MM.1S (cell line): ENCODE measurements at regions not wholly inside any gene's neighbourhood (a gene's known extent, or its start where the extent isn't known, plus 50 kb on each side); places are given as distances from the start of the nearest gene placed in this dataset.
"Not testable (repeated sequence)": the region's sequence is repeated elsewhere in the genome, so short reads cannot be mapped to it uniquely, and the experiment has no call there.

ENCODE experiments used
- DNase-seq: peaks from one replicate; pipeline ENCODE4 v3.0.0-alpha.2; 2015
- H2AFZ ChIP-seq: fragments of 300-600 bp; sonication (generic); 2 replicates; pipeline ENCODE4 v1.6.0; 2016; ENCODE audit warnings: antibody characterized with exemption, low read length
- H3F3A ChIP-seq: fragments of 300-600 bp; sonication (generic); 2 replicates; pipeline ENCODE4 v1.6.1; 2016; ENCODE audit warnings: mild to moderate bottlenecking, antibody characterized with exemption, low read length, moderate library complexity, mixed read lengths; ENCODE audit not compliant: insufficient read depth
- H3K27ac ChIP-seq: fragments of 300-600 bp; sonication (generic); 2 replicates; pipeline ENCODE4 v1.5.1; 2016; ENCODE audit warnings: mild to moderate bottlenecking, low read length
- H3K27me3 ChIP-seq: fragments of 300-600 bp; sonication (generic); replicated peaks from 2 replicates; pipeline ENCODE4 v1.6.0; 2016; ENCODE audit warnings: low read length; ENCODE audit not compliant: insufficient read depth
- H3K36me3 ChIP-seq: fragments of 300-600 bp; sonication (generic); replicated peaks from 2 replicates; pipeline ENCODE4 v1.6.1; 2016; ENCODE audit warnings: mild to moderate bottlenecking, low read length, mixed read lengths; ENCODE audit not compliant: insufficient read depth
- H3K4me1 ChIP-seq: fragments of 300-600 bp; sonication (generic); 2 replicates; pipeline ENCODE4 v1.6.1; 2016; ENCODE audit warnings: low read length, mixed read lengths
- H3K4me2 ChIP-seq: fragments of 300-600 bp; sonication (generic); 2 replicates; pipeline ENCODE4 v1.6.0; 2016; ENCODE audit warnings: low read depth, low read length
- H3K4me3 ChIP-seq: fragments of 300-600 bp; sonication (generic); 2 replicates; pipeline ENCODE4 v1.5.1; 2016; ENCODE audit warnings: low read length, mixed read lengths
- H3K79me2 ChIP-seq: fragments of 300-600 bp; sonication (generic); 2 replicates; pipeline ENCODE4 v1.6.1; 2016; ENCODE audit warnings: mixed run types, low read length, mixed read lengths
- H3K9ac ChIP-seq: fragments of 300-600 bp; sonication (generic); 2 replicates; pipeline ENCODE4 v1.6.1; 2016; ENCODE audit warnings: low read length, mixed read lengths
- H3K9me2 ChIP-seq: fragments of 300-600 bp; sonication (generic); replicated peaks from 2 replicates; pipeline ENCODE4 v1.6.1; 2016; ENCODE audit warnings: mild to moderate bottlenecking, low read length, mixed read lengths; ENCODE audit not compliant: insufficient read depth
- H3K9me3 ChIP-seq: fragments of 300-600 bp; sonication (generic); replicated peaks from 2 replicates; pipeline ENCODE4 v1.6.1; 2016; ENCODE audit warnings: mild to moderate bottlenecking, low read length, mixed read lengths; ENCODE audit not compliant: insufficient read depth
- H4K20me1 ChIP-seq: fragments of 300-600 bp; sonication (generic); 2 replicates; pipeline ENCODE4 v1.6.1; 2016; ENCODE audit warnings: mild to moderate bottlenecking, low read length, moderate library complexity, mixed read lengths; ENCODE audit not compliant: insufficient read depth
- EZH2 ChIP-seq: fragments of 300-600 bp; sonication (generic); optimal IDR thresholded peaks from 2 replicates; pipeline ENCODE3; 2017; ENCODE audit warnings: low read depth, mild to moderate bottlenecking, antibody characterized with exemption, low read length, mixed read lengths
- EZH2phosphoT487 ChIP-seq: fragments of 300-600 bp; sonication (generic); IDR thresholded peaks from 2 replicates; pipeline ENCODE4 v1.6.1; 2018; ENCODE audit warnings: antibody characterized with exemption, low read length
- TF ChIP-seq, protein P1 (sequence below): fragments of 300-600 bp; sonication (generic); IDR thresholded peaks from 2 replicates; pipeline ENCODE4 v1.5.1; 2016; ENCODE audit warnings: antibody characterized with exemption, low read length, mixed read lengths

DNA sequence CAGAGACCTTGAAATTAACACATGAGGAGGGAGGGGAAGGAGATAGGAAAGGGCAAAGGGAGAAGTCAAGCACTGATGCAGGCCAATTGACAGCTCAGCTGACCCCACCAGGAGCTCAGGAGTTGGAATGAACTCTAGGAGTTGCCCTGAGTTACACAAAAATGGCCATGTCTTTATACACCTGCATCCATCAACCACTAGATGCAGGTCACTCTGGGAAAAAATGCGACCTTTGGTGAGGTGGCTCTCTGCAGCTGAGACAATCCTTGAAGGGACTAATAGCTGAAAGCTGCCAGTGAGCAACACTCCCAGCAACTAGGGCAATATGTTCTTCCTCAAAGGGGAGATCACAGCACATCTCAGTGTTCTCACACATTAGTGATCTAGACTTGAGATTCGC is 222.8 kb downstream of the RBM26 start:
- DNase-seq, result no peak
- Histone ChIP-seq H3K36me3 (no peaks in the 10 kb centered on the region), H3K4me2 (no peak overlapping the region), H3K9ac (no peak overlapping the region), H3K9me2 (no peaks in the 10 kb centered on the region), H3F3A (no peaks in the 10 kb centered on the region), H3K9me3 (no peaks in the 10 kb centered on the region), H3K4me1 (peaks cover 4% of the 10 kb centered on the region; the same call in 1 of the 2 replicates), H3K4me3 (no peak overlapping the region), H4K20me1 (no peaks in the 10 kb centered on the region), H2AFZ (no peak overlapping the region), H3K79me2 (no peaks in the 10 kb centered on the region), H3K27ac (no peak overlapping the region), H3K27me3 (no peaks in the 10 kb centered on the region)
- TF ChIP-seq, protein P1, sequence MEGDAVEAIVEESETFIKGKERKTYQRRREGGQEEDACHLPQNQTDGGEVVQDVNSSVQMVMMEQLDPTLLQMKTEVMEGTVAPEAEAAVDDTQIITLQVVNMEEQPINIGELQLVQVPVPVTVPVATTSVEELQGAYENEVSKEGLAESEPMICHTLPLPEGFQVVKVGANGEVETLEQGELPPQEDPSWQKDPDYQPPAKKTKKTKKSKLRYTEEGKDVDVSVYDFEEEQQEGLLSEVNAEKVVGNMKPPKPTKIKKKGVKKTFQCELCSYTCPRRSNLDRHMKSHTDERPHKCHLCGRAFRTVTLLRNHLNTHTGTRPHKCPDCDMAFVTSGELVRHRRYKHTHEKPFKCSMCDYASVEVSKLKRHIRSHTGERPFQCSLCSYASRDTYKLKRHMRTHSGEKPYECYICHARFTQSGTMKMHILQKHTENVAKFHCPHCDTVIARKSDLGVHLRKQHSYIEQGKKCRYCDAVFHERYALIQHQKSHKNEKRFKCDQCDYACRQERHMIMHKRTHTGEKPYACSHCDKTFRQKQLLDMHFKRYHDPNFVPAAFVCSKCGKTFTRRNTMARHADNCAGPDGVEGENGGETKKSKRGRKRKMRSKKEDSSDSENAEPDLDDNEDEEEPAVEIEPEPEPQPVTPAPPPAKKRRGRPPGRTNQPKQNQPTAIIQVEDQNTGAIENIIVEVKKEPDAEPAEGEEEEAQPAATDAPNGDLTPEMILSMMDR, result no peak
- TF ChIP-seq EZH2phosphoT487, result no peak
- TF ChIP-seq EZH2, result no peak

DNA sequence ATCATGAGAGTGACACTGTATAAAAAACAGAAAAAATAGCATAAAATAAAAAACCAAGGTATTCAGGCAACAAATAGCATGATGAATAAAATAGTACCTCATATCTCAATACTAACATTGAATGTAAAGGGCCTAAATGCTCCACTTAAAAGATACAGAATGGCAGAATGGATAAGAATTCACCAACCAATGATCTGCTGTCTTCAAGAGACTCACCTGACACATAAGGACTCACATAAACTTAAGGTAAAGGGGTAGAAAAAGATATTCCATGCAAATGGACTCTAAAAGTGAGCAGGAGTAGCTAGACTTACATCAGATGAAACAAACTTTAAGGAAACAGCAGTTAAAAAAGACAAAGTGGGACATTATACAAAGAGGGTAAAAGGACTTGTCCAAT is 232.4 kb downstream of the RBM26 start:
- H3K27me3 ChIP-seq, H2AFZ ChIP-seq, H4K20me1 ChIP-seq, H3K27ac ChIP-seq, H3K4me1 ChIP-seq, H3K79me2 ChIP-seq, H3K9ac ChIP-seq, H3K36me3 ChIP-seq, H3F3A ChIP-seq, DNase-seq, H3K9me2 ChIP-seq, H3K4me2 ChIP-seq, H3K9me3 ChIP-seq, H3K4me3 ChIP-seq: not testable (repeated sequence)

DNA sequence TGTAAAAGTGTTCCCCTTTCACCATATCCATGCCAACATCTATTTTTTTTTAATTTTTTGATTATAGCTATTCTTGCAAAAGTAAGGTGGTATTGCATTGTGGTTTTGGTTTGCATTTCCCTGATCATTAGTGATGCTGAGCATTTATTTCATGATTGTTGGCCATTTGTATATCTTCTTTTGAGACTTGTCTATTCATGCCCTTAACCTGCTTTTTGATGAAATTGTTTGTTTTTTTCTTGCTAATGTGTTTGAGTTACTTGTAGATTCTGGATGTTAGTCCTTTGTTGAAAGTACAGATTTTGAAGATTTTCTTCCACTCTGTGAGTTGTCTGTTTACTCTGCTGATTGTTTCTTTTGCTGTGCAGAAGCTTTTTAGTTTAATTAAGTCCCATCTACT is 233.1 kb downstream of the RBM26 start:
- not testable (repeated sequence) for H3K79me2 ChIP-seq, H3K27me3 ChIP-seq, H3K4me1 ChIP-seq, H3K27ac ChIP-seq, H3K4me2 ChIP-seq, H3K9me2 ChIP-seq, H3K9ac ChIP-seq, H4K20me1 ChIP-seq, H3K36me3 ChIP-seq, H3F3A ChIP-seq, H3K9me3 ChIP-seq, H3K4me3 ChIP-seq, DNase-seq, H2AFZ ChIP-seq

DNA sequence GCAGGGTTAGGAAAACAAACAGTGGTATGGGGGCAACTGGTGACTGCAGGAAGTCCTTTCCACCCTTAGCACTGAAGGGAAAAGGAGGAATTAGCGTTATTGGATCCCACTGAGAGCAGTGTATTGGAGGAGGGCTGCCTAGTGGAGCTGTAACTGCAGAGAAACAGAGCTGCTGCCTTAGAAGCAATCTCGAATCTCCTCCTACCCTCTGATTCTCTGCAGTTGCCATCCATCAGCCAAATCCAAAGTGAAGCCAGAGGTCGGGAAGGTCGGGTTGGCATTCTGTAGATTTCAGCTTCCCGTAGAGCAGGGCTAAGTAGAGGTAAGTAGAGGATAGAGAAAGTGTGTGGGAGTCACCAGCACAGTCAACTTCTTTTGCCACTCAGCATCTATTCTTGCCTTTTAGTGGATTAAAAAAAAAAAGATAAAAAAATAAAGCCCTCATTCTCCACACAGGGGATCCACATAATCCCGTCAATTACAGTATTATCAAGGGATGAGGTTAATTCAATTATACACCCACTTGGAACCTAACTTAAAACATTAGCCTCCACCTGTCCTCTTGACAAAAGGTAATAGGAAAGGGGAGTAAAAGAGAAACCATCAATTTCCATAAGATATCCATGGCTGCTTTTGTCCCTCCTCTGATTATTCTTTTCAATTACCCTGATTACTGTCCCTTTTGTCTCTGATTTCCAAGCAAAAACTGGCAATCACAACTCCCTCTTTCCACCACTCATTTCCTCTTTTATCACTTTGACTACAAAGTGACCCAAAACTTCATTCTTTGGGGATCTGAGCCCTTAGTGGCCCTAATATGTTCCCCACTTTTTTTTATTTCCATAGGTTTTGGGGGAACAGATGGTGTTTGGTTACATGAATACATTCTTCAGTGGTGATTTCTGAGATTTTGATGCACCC is 234.7 kb downstream of the RBM26 start:
- Histone ChIP-seq H3K27me3 (no peaks in the 10 kb centered on the region), H3K4me3 (no peak overlapping the region), H3F3A (no peaks in the 10 kb centered on the region), H2AFZ (no peak overlapping the region), H3K27ac (no peak overlapping the region), H3K4me1 (no peaks in the 10 kb centered on the region), H3K79me2 (no peaks in the 10 kb centered on the region), H3K4me2 (no peak overlapping the region), H3K9me3 (no peaks in the 10 kb centered on the region), H3K9me2 (no peaks in the 10 kb centered on the region), H3K9ac (no peak overlapping the region), H4K20me1 (no peaks in the 10 kb centered on the region), H3K36me3 (no peaks in the 10 kb centered on the region)
- TF ChIP-seq EZH2 (no peak), EZH2phosphoT487 (no peak)
- TF ChIP-seq, protein P1, result no peak
- no peak for DNase-seq
